B cell (primary cell): ENCODE measurements at regions not wholly inside any gene's neighbourhood (a gene's known extent, or its start where the extent isn't known, plus 50 kb on each side); places are given as distances from the start of the nearest gene placed in this dataset.

Experiments used
- ATAC-seq: fragments of 200-7000 bp; cut with Tn5 transposase; one replicate; pipeline ENCODE4 v1.10.0; 2021; ENCODE audit warnings: low read depth, mild to moderate bottlenecking, moderate number of reproducible peaks, moderate library complexity
- CTCF ChIA-PET: fragments of 350-600 bp; sonication (Branson Sonifier 250); formaldehyde crosslinking; loops from one replicate; lab custom pipeline; 2021; ENCODE audit warnings: antibody characterized with exemption, inconsistent platforms; lab: Charles Lee
- POLR2A ChIA-PET: fragments of 350-600 bp; sonication (Branson Sonifier 250); formaldehyde crosslinking; loops from one replicate; lab custom pipeline; 2021; ENCODE audit warnings: antibody characterized with exemption; lab: Charles Lee
- DNase-seq: peaks from one replicate; pipeline ENCODE4 v3.0.0; 2013
- H2AFZ ChIP-seq: 2 replicates; pipeline ENCODE4 v1.6.1; 2012; ENCODE audit warnings: mild to moderate bottlenecking, low read depth, low read length; ENCODE audit not compliant: insufficient read depth, poor library complexity, severe bottlenecking
- H3K27ac ChIP-seq, 2 donors: 1 replicate in 1 of 2; 2 replicates in 1 of 2; pipeline ENCODE4 v1.5.1; 2012 to 2013; ENCODE audit warnings: low read length in 2 of 2, mild to moderate bottlenecking in 2 of 2, moderate library complexity in 1 of 2
- H3K27me3 ChIP-seq, 4 experiments: fragments of 200-600 bp in 1 of 4; sonication (generic) in 1 of 4; replicated peaks in 1 of 4; 1 replicate in 2 of 4; 2 replicates in 2 of 4; pipeline versions ENCODE4 v1.6.1 to v1.7.0; 2013 to 2016; ENCODE audit warnings: low read length in 3 of 4, mild to moderate bottlenecking in 2 of 4, mixed read lengths in 1 of 4, moderate library complexity in 1 of 4; ENCODE audit not compliant: insufficient read depth in 4 of 4, control insufficient read depth in 3 of 4; ENCODE audit errors: control extremely low read depth in 1 of 4
- H3K36me3 ChIP-seq, 2 experiments: replicated peaks in 1 of 2; 1 replicate in 1 of 2; 2 replicates in 1 of 2; pipeline versions ENCODE4 v1.6.1 to v1.7.1; 2013; ENCODE audit warnings: low read length in 1 of 2; ENCODE audit not compliant: insufficient read depth in 2 of 2, control insufficient read depth in 1 of 2; ENCODE audit errors: control extremely low read depth in 1 of 2, extremely low read depth in 1 of 2
- H3K4me1 ChIP-seq, 2 donors: fragments of 200-600 bp in 1 of 2; sonication (generic) in 1 of 2; 1 replicate in 1 of 2; 2 replicates in 1 of 2; pipeline versions ENCODE4 v1.5.1 to v1.6.1; 2013 to 2017; ENCODE audit warnings: low read length in 2 of 2; ENCODE audit not compliant: control insufficient read depth in 2 of 2, insufficient read depth in 2 of 2
- H3K4me2 ChIP-seq: replicated peaks from 2 replicates; pipeline ENCODE3; 2012; ENCODE audit warnings: mild to moderate bottlenecking, low read depth, low read length; ENCODE audit not compliant: poor library complexity, severe bottlenecking
- H3K4me3 ChIP-seq, 5 experiments: fragments of 200-600 bp in 1 of 5; sonication (generic) in 1 of 5; 1 replicate in 3 of 5; 2 replicates in 2 of 5; pipeline versions ENCODE4 v1.5.1 to v1.7.0; 2011 to 2016; ENCODE audit warnings: low read length in 4 of 5, mild to moderate bottlenecking in 4 of 5, low read depth in 2 of 5, control low read depth in 1 of 5, moderate library complexity in 1 of 5; ENCODE audit not compliant: insufficient read depth in 1 of 5; ENCODE audit errors: control extremely low read depth in 1 of 5, extremely low read depth in 1 of 5
- H3K79me2 ChIP-seq: fragments of 200-600 bp; sonication (generic); one replicate; pipeline ENCODE4 v1.6.0; 2016; ENCODE audit warnings: low read length; ENCODE audit not compliant: control insufficient read depth, insufficient read depth
- H3K9ac ChIP-seq: fragments of 200-600 bp; sonication (generic); 2 replicates; pipeline ENCODE4 v1.6.1; 2017; ENCODE audit warnings: mild to moderate bottlenecking, low read length, moderate library complexity
- H3K9me3 ChIP-seq, 3 donors: one replicate each; pipeline versions ENCODE4 v1.6.1 to v1.7.1; 2013; ENCODE audit warnings: low read length in 2 of 3; ENCODE audit not compliant: control insufficient read depth in 2 of 3, insufficient read depth in 1 of 3; ENCODE audit errors: control extremely low read depth in 1 of 3
- H4K20me1 ChIP-seq: 2 replicates; pipeline ENCODE4 v1.6.0; 2012; ENCODE audit warnings: mild to moderate bottlenecking, low read length; ENCODE audit not compliant: insufficient read depth, control insufficient read depth, poor library complexity, severe bottlenecking
- H3K27ac Mint-ChIP-seq: one replicate; pipeline ENCODE4 v1.8.0; 2021; ENCODE audit warnings: mixed read lengths
- H3K27me3 Mint-ChIP-seq: one replicate; pipeline ENCODE4 v1.8.0; 2021; ENCODE audit warnings: mixed read lengths
- H3K4me1 Mint-ChIP-seq: one replicate; pipeline ENCODE4 v1.8.0; 2021; ENCODE audit warnings: mixed read lengths
- H3K4me3 Mint-ChIP-seq: one replicate; pipeline ENCODE4 v1.8.0; 2021; ENCODE audit warnings: mixed read lengths
- H3K9me3 Mint-ChIP-seq: one replicate; pipeline ENCODE4 v1.8.0; 2022; ENCODE audit warnings: mixed read lengths; ENCODE audit not compliant: insufficient read depth
- EZH2 ChIP-seq: IDR thresholded peaks from 2 replicates; pipeline ENCODE4 v1.6.1; 2012; ENCODE audit warnings: borderline replicate concordance, low read depth, mild to moderate bottlenecking, moderate library complexity, low read length; ENCODE audit not compliant: insufficient read depth, poor library complexity, severe bottlenecking
- whole genome bisulfite sequencing: methylation state at CpG from one replicate; pipeline ENCODE4 v1.1.5; 2013; ENCODE audit warnings: missing lambda C conversion rate; ENCODE audit not compliant: insufficient coverage; 5-methylcytosine and 5-hydroxymethylcytosine counted together
- intact Hi-C: fragments of 100-400 bp; cut with micrococcal nuclease; formaldehyde crosslinking; loops from one replicate; pipeline ENCODE4 v1.10.0; 2022
- TF ChIP-seq, protein P1 (sequence below): fragments of 200-600 bp; IDR thresholded peaks from one replicate; pipeline ENCODE4 v1.8.0; 2022; ENCODE audit warnings: antibody characterized with exemption, mild to moderate bottlenecking

DNA sequence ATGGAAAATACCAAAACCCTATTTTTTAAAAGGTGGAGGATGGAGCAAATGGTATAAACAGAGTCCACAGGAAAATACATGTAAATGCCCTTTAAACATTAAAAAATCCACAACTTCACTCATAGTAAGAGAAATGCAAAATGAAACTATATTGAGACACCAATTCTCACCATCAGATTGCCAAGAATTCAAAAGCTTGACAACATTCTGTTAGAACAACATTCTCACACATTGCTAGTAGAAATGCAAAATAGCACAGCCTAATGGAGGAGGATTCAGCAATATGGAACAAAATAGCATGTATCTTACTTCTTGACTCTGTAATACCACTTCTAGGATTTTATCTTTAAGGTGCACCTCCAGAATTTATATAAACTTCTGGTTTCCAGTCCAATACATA, 351.8 kb downstream of the NXPE2 start:
- H3K27me3 ChIP-seq = no peaks in the 10 kb centered on the region
- no peak overlapping the region for H3K27ac ChIP-seq
- ChIA-PET CTCF (no interaction called here), POLR2A (no interaction called here)
- H3K4me1 ChIP-seq = no peaks in the 10 kb centered on the region
- no peak overlapping the region for H3K4me2 ChIP-seq
- intact Hi-C loops = no loop called here
- Mint-ChIP-seq H3K4me3 (no peak overlapping the region), H3K27ac (no peak overlapping the region), H3K27me3 (no peaks in the 10 kb centered on the region), H3K9me3 (peaks cover 6% of the 10 kb centered on the region), H3K4me1 (no peaks in the 10 kb centered on the region)
- no peak overlapping the region for H2AFZ ChIP-seq
- no peak for DNase-seq
- no peak for TF ChIP-seq EZH2
- TF ChIP-seq, protein P1, sequence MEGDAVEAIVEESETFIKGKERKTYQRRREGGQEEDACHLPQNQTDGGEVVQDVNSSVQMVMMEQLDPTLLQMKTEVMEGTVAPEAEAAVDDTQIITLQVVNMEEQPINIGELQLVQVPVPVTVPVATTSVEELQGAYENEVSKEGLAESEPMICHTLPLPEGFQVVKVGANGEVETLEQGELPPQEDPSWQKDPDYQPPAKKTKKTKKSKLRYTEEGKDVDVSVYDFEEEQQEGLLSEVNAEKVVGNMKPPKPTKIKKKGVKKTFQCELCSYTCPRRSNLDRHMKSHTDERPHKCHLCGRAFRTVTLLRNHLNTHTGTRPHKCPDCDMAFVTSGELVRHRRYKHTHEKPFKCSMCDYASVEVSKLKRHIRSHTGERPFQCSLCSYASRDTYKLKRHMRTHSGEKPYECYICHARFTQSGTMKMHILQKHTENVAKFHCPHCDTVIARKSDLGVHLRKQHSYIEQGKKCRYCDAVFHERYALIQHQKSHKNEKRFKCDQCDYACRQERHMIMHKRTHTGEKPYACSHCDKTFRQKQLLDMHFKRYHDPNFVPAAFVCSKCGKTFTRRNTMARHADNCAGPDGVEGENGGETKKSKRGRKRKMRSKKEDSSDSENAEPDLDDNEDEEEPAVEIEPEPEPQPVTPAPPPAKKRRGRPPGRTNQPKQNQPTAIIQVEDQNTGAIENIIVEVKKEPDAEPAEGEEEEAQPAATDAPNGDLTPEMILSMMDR = no peak
- no peaks in the 10 kb centered on the region for H3K79me2 ChIP-seq
- no peaks in the 10 kb centered on the region for H3K9me3 ChIP-seq
- no peak for ATAC-seq
- no peaks in the 10 kb centered on the region for H3K36me3 ChIP-seq
- H3K9ac ChIP-seq = no peak overlapping the region
- H4K20me1 ChIP-seq = no peaks in the 10 kb centered on the region
- H3K4me3 ChIP-seq = no peak overlapping the region

DNA sequence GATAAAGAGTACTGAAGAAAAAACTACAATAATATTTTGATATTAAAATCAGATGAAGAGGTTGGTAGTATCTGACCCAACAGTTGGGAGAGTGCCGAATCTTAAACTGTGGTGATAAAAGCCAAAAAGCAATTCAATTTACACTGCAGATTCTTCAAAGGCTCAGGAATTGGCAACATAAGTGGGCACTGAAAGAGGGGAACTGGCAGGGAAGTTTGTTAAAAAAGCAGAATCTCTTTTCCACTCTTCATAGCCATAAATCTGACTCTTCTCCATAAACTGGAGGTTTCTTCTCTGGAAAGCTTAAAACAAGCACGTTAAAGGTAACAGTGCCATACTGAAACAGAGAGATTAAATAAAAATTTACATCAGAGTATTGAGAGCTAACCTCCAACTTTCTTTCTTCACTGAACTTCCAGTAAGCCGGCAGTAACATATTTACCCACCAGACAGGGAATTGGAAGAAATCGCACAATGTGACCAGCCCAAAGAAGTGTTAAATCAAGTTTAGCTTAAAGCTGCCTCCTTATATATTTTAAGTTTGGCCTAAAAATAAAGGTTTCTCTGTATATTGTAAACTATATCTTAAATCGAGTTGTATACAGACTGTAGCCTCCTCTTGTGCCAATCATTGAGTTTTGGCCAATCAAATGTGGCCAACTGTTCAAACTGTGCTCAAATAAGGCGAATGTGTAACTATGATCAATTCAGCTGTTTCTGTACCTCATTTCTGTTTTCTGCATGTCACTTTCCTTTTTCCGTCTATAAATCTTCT, 358.3 kb downstream of the NXPE2 start:
- H3K4me1 Mint-ChIP-seq = no peaks in the 10 kb centered on the region
- ChIA-PET CTCF (no interaction called here), POLR2A (no interaction called here)
- H3K27me3 ChIP-seq = no peaks in the 10 kb centered on the region
- no peak overlapping the region for H3K27ac Mint-ChIP-seq
- no peak overlapping the region for H3K4me2 ChIP-seq
- peaks cover 2% of the 10 kb centered on the region for H3K9me3 Mint-ChIP-seq
- H3K79me2 ChIP-seq = no peaks in the 10 kb centered on the region
- H2AFZ ChIP-seq = no peak overlapping the region
- H3K27me3 Mint-ChIP-seq = peaks cover 3% of the 10 kb centered on the region
- no peaks in the 10 kb centered on the region for H3K4me1 ChIP-seq
- no peaks in the 10 kb centered on the region for H3K36me3 ChIP-seq
- H4K20me1 ChIP-seq = no peaks in the 10 kb centered on the region
- WGBS = 83% methylated on average over 3 of the region's 7 CpGs
- DNase-seq = no peak
- H3K9me3 ChIP-seq = no peaks in the 10 kb centered on the region
- no peak for ATAC-seq
- intact Hi-C loops = no loop called here
- H3K4me3 Mint-ChIP-seq = no peak overlapping the region
- no peak overlapping the region for H3K4me3 ChIP-seq
- no peak overlapping the region for H3K27ac ChIP-seq
- TF ChIP-seq EZH2 = no peak
- TF ChIP-seq, protein P1 = no peak
- H3K9ac ChIP-seq = no peak overlapping the region
